ENCODE measurements at regions not wholly inside any gene's neighbourhood (a gene's known extent, or its start where the extent isn't known, plus 50 kb on each side); places are given as distances from the start of the nearest gene placed in this dataset.

GRCh38 chr17:77495575-77495974 is 354.8 kb downstream of the SEC14L1 start:
- DNase-seq (ENCODE audit: low read depth): no peak
- no peak for FAIRE-seq
- Histone ChIP-seq H3K36me3 (ENCODE audit: control insufficient read depth, insufficient read depth, low read length) (peaks cover 58% of the 10 kb centered on the region), H3K4me3 (ENCODE audit: low read depth, low read length) (no peak overlapping the region), H3K27me3 (ENCODE audit: control insufficient read depth, insufficient read depth, low read length) (no peaks in the 10 kb centered on the region)
- TF ChIP-seq CTCF (IDR thresholded peaks at IDR 0.05; ENCODE audit: insufficient read depth, low read length, severe bottlenecking): no peak

- DNase-seq (ENCODE audit: low read depth) (no peak), FAIRE-seq (no peak)
- TF ChIP-seq CTCF (IDR thresholded peaks at IDR 0.05; ENCODE audit: insufficient read depth, low read length, severe bottlenecking): no peak
- Histone ChIP-seq H3K27me3 (ENCODE audit: control insufficient read depth, insufficient read depth, low read length) (no peaks in the 10 kb centered on the region), H3K4me3 (ENCODE audit: low read depth, low read length) (no peak overlapping the region), H3K36me3 (ENCODE audit: control insufficient read depth, insufficient read depth, low read length) (peaks cover 53% of the 10 kb centered on the region)
These were observed 355.6 kb downstream of the SEC14L1 start for GRCh38 chr17:77496401-77496801.

GRCh38 chr17:77496831-77497577 is 356.2 kb downstream of the SEC14L1 start:
- DNase-seq (ENCODE audit: low read depth): no peak
- TF ChIP-seq CTCF (IDR thresholded peaks at IDR 0.05; ENCODE audit: insufficient read depth, low read length, severe bottlenecking): no peak
- no peak for FAIRE-seq
- no peak overlapping the region for H3K4me3 ChIP-seq (ENCODE audit: low read depth, low read length)
- no peaks in the 10 kb centered on the region for H3K27me3 ChIP-seq (ENCODE audit: control insufficient read depth, insufficient read depth, low read length)
- H3K36me3 ChIP-seq (ENCODE audit: control insufficient read depth, insufficient read depth, low read length): peaks cover 50% of the 10 kb centered on the region

- Histone ChIP-seq H3K4me3 (ENCODE audit: low read depth, low read length) (no peak overlapping the region), H3K27me3 (ENCODE audit: control insufficient read depth, insufficient read depth, low read length) (no peaks in the 10 kb centered on the region), H3K36me3 (ENCODE audit: control insufficient read depth, insufficient read depth, low read length) (peaks cover 44% of the 10 kb centered on the region)
- DNase-seq (ENCODE audit: low read depth): no peak
- FAIRE-seq: no peak
- no peak for TF ChIP-seq CTCF (IDR thresholded peaks at IDR 0.05; ENCODE audit: insufficient read depth, low read length, severe bottlenecking)
These were observed 356.8 kb downstream of the SEC14L1 start for GRCh38 chr17:77497578-77497934.

- peaks cover 38% of the 10 kb centered on the region for H3K36me3 ChIP-seq (ENCODE audit: control insufficient read depth, insufficient read depth, low read length)
- no peak for TF ChIP-seq CTCF (IDR thresholded peaks at IDR 0.05; ENCODE audit: insufficient read depth, low read length, severe bottlenecking)
- DNase-seq (ENCODE audit: low read depth) (no peak), FAIRE-seq (no peak)
- no peak overlapping the region for H3K4me3 ChIP-seq (ENCODE audit: low read depth, low read length)
- H3K27me3 ChIP-seq (ENCODE audit: control insufficient read depth, insufficient read depth, low read length): no peaks in the 10 kb centered on the region
These were observed 357.4 kb downstream of the SEC14L1 start for GRCh38 chr17:77498091-77498741.

Data from bronchial epithelial cell (primary cell).